NCI-H2171 (cell line): ENCODE measurements at regions not wholly inside any gene's neighbourhood (a gene's known extent, or its start where the extent isn't known, plus 50 kb on each side); places are given as distances from the start of the nearest gene placed in this dataset.

Experiments used
- DNase-seq: peaks from one replicate; lab custom pipeline; 2025; lab: John Stamatoyannopoulos, UW

DNA sequence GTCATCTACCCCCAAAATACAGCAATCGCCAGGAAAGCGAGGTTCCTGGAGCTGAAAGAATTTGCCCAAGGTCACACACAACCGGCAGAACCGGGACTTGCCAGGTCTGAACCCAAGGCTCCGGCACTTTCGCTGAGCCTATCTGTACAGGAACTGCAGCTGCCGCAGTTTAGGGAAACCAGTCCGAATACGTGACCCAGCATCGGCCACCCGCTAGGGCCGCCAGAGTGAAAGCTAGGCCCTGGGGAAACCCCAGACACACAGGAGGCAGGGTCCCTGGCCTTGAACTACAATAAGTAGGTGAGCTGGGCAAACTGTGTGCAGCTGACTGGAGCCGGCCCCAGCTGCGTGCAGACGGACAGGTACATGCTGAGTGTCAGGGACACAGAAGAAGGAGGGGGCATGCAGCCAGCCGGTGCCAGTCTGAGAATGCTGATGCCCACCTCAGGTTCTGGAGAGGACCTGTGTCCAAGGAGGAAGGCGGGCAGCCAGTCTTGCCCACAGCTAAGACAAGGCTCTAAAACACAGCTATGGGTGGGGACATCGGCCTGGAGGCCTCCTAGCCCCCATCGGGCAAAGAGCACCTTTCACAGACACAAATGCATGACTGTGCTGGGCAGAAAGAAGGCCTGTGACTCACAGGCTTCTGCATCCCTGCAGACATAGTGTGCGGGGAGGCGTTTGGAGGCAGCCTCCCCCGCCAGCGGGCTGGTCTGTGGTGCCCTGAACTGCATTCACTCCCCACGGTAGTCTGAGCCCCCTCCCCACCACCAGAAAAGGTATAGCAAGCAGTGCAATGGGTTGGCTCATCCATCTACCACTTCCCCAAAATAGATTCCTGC is 107.4 kb upstream of the ID2 start:
- DNase-seq = no peak

DNA sequence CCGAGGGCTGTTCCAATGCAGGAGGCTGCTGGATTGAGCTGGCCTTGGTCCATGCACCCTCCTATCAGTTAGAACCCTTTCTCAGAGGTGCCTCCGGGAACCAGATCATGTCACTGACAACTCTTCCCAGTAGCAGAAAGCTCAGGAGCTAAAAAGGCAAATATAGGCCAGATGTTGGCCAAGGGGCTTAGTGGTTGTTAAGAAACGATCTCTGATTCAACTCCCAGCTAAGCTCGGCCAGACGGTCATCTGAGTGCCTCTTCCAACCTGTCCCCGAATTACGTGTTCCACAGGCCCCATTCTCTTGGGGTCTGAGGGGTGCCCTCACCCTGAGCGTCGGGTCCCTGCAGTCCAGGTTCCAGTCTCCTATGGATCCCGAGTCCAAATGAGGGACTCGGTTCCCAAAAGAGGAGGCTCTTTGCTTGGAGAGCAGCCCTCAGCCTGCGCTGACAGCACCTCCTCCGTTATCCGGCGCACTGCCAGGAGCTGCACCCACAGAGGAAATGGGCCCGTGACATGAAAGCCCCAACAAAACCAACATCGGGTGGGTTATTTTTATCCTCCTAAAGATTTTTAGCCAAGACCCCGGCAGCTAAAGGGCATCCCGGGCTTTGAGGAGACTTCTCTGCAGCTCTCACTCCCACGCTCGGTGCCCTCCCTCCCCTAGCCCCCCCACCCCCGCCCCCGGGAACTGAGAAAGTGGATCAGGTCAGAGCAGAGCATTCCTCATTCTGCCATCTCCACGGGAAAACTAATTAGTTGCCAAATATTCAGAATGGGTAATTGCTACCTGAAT is 106.6 kb upstream of the ID2 start:
- no peak for DNase-seq

DNA sequence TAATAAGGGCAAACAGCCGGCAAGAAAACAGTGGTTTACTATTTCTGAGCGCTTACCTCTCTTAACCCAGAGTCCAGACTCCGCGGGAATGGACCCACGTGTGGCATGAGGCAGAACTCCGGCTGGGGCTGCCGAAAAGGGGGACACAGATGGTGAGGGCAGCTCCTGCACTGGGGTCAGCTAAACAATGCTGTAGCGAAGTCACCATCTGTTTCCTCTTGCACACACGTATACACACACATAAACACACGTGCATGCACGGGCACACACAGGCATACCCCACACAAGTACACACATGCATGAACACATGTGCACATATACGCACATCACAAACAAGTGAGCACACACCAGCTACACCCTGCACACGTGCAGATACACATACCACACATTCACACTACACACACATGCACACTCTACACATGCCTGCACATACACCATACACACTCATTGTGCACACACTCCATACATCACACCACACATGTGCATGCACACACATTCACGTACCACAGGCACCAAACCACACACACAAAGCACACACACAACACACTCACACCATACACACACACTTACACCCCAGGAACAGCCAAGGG is 105.9 kb upstream of the ID2 start:
- no peak for DNase-seq

DNA sequence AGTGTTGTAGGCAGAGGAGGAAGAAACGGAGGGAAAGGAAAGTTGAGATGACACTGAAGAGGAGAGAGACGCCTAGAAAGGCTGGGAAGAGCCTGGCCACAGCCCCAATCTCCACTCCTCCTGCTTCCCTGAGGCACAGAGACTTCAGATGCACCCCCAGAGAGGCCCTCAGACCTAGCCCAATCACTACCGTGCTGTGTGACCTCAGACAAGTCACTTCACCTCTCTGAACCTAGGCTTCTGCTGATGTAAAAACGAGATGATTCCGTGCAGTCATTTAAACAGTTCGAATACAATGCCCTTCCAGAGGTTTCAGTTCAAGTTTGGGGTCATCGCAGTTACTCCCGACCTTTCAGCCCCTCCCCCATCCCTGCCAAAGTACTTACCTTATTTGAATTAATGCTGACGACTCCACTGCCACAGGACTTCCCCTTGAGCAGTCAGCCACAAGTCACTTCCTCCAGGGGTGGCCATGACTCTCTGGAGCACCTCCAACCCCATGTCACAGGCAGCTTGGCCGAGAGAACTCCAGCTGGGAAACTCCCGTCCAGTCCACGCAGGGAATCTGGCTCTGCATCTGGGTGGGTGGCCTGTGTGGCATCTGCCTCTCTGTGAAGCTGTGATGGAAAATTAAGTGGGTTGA is 105.2 kb upstream of the ID2 start:
- no peak for DNase-seq

DNA sequence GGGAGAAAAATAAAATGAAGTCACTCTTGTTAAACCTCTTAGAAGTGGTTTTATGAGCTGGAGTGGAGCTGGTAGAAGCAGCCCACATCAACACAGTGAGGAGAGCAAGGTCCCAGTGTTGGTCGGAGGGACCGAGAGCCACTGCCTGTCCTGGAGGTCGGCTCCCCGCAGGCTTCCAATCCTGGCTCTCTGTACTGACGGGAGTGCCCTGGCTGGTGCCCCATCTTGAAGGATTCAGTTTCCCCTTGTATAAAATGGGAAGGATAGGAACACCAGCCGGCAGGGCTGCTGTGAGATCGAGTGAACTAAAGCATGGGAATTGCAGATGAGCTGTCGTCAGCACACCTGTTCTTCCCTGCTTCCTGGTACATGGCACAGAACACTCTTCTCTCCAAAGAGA is 104.3 kb upstream of the ID2 start:
- no peak for DNase-seq

DNA sequence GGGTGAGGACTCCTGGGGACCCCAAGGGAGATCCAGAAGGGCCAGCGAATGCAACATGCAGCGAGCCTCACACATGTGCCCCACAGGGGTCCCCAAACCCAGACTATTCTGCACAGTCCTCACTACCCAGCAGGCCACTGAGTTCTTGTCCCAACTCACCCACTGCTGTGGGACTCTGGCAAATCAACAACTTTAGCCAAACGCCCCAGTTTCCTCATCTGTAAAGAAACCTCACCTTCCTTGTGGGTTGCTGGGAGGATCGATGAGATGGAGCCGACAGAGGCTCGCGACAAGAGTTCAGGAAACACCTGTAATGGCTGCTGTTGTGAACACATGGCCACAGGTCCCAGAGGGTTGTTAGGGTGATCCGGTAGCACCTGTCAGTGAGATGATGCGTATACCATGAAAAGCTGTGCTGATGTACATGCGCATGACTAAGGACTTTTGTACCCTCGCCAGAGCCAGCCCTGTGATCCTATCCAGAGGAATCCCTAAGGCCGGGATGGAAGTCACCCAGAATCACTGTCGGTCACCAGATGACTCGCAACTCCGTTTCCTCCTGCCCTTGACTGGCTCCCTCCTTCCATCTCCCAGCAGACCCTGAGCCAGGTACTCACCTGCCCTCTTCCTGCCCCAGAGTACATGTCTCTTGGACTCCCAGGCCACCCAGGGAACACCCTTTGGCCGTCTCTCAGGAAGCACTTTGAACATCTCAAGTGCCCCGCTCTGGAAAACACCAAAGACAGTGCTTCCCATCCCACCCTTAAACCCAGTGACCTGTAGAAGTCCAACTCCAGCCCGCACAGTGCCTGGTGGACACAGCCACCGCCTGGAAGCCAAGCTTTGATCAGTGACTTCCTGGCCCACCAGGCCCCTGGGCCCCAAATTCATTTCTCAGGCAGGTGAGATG is 103.3 kb upstream of the ID2 start:
- no peak for DNase-seq

DNA sequence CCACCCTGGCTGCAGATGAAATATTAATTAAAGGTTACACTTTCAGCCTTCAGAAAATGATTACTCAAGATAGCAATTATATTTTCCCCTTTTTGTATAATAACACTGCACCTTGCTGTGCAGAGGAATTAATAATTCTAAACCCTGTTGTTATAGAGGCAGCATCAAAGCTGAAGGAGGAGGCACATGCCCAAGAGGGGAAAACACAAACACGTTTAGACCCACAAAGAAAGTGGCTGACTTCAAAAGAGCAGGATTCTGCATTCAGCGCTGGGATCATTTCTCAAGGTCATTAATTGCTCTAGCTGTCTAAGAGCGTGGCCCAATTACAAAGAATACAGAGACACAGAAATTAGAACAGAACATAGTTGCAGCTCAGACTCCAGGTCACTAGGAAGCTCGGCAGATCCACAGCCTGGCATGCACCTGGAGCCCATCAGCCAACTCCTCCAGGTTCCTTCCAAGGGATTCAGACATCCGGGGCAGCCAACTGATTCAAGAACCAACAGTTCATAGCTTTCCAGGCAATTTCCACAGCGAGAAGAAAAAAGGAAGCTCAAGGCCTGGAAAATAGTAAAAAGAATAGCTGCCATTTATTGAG is 102.3 kb upstream of the ID2 start:
- no peak for DNase-seq

DNA sequence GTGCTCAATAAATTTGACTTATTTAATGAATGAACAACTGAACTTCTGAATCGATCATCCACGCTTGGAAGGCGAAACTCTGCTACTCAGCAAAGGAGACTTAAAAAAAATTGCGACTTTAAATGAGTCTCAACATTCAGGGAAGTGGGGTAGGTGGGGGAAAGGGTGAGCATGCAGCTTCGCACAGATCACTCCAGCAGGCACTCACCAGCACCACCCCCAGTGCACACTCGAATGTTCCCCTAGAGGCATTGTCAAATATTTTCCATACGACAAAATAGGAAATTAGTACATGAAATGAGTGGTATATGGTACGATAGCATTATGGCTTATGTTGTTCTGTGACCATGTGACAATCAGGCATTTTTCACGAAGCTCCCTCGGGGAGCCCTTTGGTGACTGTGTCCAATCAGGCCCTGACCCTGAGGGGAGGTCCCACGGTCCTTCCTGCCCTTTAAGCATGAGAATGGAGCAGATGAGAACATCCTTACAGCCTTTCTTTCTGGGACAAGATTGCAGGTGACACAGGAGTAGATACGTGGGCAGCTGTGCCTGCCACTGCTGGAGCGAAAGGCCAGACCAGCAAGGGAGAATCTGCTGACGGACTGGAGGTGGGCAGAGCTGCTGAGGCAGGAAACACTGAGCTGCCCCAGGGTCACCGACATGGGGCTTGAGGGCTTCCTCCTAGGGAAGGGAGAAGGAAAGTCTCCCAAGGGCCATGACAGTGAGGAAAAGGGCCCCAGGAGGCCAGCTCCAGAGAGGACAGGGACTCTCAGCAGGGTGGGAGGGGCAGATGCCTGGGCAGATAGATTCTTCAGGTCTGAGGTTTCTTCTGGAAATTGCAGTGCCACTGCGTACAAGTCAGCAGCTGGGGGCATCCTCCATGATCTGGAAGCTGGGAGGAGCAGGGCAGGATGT is 101.3 kb upstream of the ID2 start:
- no peak for DNase-seq

DNA sequence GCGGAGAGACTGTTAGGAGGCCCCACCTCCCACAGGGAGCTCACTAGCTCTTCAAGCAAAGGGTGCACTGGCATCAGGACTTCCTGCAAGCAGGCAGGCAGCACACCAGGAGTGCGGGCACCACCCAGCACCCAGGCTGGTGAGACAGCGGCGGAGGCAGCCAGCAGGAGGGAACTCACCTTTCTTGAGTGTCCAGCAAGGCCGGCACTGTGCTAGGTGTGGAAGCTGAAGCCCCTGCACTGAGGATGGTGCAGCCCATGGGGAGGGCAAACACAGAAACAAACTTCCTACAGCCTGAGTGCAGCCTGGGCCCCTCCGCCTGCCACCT is 100.7 kb upstream of the ID2 start:
- no peak for DNase-seq

DNA sequence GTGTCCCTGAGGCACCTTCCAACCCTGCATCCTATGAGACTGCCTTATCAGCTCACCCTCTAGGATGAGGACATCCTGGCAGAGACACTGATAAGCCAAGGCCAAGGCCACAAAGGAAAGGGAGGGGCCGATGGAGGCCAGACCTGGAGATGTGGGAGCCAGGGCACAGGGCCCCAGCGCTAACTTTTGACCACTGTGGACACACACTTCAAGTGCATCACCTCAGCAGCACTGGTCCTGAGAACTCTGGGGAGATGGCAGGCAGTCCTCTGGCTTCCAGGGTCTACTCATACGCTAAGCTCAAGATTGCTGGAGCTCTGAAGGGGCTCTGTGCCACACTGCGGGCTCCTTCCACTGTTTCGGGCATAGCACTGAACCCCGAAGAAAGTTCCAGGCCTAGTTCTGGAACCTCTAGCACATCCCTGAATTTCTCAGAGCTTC is 100.2 kb upstream of the ID2 start:
- DNase-seq = no peak

DNA sequence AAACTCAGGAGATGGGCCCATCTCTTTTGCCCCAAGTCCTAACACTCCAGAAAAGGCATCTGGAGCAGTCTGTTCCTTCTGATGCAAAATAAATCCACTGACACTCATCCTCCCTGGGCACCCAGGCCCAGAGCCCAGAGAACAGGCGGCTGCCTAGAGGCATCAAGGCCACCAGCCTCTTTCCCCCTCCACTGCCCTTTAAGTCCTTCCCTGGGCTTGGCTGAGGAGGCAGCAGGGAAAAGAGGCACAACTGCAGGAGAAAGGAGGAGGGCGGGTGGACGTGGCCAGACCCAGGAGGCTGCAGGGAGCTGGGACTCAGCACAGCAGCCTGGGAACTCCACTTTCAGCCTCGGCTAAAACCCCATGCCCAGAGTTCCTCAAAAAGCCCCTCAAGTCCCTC is 99.7 kb upstream of the ID2 start:
- DNase-seq = no peak

DNA sequence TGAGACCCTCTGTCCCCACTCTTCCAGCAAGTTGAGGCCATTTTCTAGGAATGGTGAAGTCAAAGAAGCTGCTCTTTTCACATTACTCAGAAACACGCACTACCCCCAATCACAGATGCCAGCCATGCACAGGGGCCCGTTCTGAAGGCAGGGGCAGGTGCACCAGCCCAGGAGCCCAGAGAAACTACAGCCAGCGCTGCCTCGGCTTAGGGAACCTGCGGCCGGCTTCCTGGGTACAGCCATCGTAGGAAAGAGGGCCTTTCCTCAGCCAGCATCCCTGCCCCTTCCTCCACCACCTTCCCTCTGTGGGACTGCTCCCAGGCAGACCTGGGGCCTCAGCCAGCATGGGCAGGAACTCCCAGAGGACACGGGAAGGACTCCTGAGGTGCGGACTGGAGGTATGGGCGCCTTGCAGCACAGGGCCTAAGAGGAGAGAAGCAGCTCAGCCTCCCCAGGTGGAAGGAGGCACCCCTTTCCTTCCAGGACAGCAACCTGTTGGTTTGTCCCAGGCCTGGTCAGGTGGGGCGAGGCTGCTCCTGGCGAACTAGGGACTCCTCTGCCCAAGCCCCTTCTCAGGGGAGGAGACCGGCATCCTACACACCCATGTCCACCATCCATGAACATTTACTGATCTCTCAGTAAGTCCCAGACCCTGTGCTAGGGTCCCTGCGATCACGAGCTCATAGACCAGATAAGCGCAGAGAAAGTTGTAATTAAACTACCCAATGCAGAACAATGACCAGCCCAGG is 99.0 kb upstream of the ID2 start:
- DNase-seq = no peak

DNA sequence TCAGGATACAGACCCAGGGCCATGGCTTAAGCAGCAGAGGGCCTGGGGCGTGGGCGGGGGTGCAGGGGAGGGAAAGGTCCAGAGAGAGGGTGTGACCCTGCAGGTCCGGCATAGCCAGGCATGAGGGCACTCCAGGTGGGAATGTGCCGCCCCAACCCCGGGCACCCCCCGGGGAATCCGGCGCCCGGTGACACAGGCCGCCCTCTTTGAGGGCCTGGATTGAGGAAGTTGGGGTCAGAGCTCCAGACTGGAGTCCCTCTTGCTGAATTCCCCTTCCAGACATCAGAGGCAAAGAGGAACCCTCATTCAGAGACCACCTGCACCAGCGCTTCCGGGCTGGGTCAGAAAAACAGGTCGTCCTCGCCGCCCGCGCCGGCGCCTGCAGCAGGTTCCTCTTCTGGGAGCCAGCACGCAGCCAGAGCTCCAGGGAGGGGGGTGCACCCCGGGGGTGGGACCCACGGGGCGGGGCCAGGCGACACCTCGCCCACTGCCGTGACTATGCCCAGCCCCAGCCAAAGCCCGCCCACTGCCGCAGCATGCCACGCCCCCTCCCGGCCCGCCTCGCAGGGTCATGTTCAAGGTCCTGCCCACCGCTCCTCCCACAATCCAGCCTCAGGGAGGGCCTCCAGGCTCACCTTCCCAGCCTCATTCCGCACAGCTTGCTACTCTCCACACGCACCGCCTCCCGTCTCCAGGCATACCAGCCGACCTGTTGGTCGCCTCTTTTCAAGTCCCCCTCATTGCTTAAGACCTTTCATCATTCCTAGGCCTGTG is 98.3 kb upstream of the ID2 start:
- DNase-seq = no peak

DNA sequence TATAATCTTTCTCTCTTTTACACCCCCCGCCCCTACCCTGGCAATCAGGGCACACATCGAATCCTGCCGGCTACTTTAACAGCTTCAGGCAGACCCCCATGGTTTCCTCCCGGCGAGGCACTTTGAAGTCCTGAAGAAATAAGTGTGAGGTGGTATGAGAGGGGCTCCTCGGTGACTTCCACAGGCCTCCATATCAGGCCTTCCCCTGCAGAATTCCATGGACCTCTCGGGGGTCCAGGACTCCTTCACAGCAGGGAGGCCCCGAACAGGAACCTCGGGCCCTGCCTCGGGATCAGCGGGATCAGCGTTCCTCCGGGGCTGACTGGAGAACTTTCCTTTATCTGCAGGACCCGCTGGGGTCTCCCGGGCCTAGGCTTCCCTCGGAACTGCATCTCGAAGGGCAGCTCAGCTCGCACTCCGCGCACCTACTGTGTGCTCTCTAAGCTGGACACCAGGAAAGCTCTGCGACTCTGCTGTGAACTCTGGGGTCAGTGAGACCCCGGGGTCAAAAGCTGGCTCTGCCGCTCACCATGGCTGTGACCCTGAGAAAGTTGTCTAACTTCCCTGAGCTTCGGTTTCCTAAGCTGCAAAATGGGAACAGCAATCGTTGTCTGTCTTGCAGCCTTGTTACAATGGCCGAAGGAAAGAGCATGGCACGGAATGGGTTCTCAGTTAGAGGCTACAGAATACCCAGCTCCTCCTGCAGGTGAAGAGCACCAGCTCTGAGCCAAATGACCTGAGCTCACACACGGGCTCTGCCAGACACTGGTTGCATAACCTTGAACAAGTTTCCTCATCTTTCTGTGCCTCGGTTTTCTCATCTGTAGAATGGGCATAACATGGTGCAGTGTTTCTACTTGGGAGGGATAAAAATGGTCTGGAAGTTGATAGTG is 97.4 kb upstream of the ID2 start:
- DNase-seq = no peak

DNA sequence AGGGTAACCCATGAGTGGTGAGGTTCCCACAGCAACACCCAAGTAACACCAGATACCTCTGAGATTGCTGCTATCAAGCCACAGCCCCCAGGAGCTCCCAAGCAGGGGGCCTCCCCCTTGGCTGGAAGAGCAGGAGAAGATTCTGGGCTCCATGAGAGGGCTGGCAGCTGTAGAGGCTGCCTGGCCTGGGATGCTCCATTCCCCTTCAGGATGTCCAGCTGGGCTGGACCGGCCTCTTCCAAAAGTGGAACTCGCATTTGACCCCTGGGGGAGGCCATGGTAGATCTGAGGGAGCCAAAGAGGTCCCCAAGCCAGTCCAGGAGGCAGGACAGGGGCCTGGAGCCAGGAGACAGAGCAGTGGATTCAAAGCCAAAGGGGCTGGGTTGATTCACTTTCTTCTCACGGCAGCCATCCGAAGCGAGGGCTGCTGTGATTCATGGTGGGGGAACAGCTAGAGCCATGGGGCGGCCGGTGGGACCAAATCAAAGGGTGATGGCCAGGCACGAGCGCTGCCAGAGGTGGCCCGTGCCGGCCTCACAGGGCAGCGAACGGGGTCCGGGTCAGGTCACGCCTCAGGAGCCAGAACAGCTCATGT is 95.3 kb upstream of the ID2 start:
- DNase-seq = no peak

DNA sequence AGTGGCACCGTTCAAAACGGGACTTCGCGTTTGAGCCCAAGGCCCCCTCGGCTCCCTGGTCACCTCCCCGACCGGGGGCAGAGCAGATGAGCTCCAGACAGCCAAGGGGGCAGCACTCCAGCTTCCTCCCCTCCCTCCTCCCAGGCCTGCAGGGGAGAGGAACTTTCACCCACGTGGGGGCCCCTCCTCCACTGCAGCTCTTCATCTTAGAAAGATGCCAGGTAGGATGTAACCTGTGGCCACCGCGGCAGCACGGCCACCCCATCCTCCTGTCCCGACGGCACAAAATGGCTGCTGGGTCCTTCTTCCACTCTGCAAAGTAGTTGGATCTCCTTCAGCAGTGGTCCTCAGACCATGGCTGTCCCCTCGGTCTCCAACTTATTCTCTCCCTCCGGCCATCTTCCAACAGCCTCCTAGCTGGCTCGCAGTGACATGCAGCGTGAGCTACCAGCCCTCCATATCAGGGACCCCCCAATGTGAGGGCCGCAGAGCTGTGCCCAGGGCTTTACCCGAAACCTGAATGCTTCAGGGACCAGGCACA is 94.5 kb upstream of the ID2 start:
- no peak for DNase-seq
